ENCODE measurements at regions not wholly inside any gene's neighbourhood (a gene's known extent, or its start where the extent isn't known, plus 50 kb on each side); places are given as distances from the start of the nearest gene placed in this dataset.

GRCh38 chr13:54875111-54875510 is 1846.5 kb downstream of the OLFM4 start:
- Mint-ChIP-seq H3K4me3 (no peak overlapping the region), H3K27ac (ENCODE audit: unreplicated experiment) (no peak overlapping the region), H3K27me3 (ENCODE audit: low read depth) (no peaks in the 10 kb centered on the region), H3K36me3 (ENCODE audit: low read depth) (no peaks in the 10 kb centered on the region), H3K4me1 (no peaks in the 10 kb centered on the region), H3K9me3 (no peaks in the 10 kb centered on the region)
- TF ChIP-seq, protein P1, sequence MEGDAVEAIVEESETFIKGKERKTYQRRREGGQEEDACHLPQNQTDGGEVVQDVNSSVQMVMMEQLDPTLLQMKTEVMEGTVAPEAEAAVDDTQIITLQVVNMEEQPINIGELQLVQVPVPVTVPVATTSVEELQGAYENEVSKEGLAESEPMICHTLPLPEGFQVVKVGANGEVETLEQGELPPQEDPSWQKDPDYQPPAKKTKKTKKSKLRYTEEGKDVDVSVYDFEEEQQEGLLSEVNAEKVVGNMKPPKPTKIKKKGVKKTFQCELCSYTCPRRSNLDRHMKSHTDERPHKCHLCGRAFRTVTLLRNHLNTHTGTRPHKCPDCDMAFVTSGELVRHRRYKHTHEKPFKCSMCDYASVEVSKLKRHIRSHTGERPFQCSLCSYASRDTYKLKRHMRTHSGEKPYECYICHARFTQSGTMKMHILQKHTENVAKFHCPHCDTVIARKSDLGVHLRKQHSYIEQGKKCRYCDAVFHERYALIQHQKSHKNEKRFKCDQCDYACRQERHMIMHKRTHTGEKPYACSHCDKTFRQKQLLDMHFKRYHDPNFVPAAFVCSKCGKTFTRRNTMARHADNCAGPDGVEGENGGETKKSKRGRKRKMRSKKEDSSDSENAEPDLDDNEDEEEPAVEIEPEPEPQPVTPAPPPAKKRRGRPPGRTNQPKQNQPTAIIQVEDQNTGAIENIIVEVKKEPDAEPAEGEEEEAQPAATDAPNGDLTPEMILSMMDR (conservative IDR thresholded peaks at IDR 0.05), result no peak
- DNase-seq (ENCODE audit: low read depth, low spot score), result no peak

DNA sequence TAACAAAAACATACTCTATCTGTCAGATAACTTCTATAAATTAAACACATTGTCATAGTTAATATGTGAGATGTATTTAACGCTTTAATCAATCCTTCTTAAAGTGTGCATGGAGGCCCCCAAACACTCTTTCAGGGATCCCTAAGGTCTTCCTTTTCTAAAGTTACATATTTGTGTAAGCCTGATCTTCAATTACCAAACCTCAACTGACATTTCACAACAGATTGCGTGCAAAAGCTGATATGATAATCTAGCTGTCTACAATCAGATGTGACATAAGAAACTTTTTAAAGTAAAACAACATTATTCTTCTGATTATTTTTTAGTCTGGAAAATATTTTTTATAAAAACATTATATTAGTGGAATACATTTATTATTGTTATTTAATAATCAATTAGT is 1850.4 kb downstream of the OLFM4 start:
- no peak for DNase-seq (ENCODE audit: low read depth, low spot score)
- H3K36me3 Mint-ChIP-seq (ENCODE audit: low read depth), result no peaks in the 10 kb centered on the region
- peaks cover 4% of the 10 kb centered on the region for H3K9me3 Mint-ChIP-seq
- no peak overlapping the region for H3K27ac Mint-ChIP-seq (ENCODE audit: unreplicated experiment)
- H3K4me1 Mint-ChIP-seq, result no peaks in the 10 kb centered on the region
- H3K27me3 Mint-ChIP-seq (ENCODE audit: low read depth), result no peaks in the 10 kb centered on the region
- H3K4me3 Mint-ChIP-seq, result no peak overlapping the region
- TF ChIP-seq, protein P1 (conservative IDR thresholded peaks at IDR 0.05), result no peak

DNA sequence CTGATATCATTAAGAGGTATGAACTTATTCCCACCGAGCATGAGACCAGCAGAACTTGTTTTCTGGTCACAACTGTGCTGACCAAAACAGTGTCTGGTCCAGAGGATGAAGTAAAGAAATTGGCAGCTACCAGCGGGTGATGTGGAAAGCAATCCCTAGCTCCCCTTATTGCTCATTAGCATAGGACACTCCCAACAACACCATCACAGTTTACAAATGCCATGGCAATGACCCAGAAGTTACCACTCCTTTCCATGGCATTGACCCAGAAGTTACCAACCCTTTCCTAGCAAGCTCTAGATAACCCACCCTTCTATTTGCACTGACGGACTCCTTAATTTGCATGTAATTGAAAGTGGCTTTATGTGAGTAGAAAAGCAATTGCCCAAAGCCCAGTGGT is 1856.1 kb downstream of the OLFM4 start:
- no peaks in the 10 kb centered on the region for H3K27me3 Mint-ChIP-seq (ENCODE audit: low read depth)
- no peaks in the 10 kb centered on the region for H3K4me1 Mint-ChIP-seq
- no peak overlapping the region for H3K4me3 Mint-ChIP-seq

GRCh38 chr13:54890976-54891375 is 1862.4 kb downstream of the OLFM4 start:
- Mint-ChIP-seq H3K36me3 (ENCODE audit: low read depth) (no peaks in the 10 kb centered on the region), H3K4me1 (no peaks in the 10 kb centered on the region), H3K4me3 (no peak overlapping the region), H3K27me3 (ENCODE audit: low read depth) (no peaks in the 10 kb centered on the region), H3K27ac (ENCODE audit: unreplicated experiment) (no peak overlapping the region), H3K9me3 (peaks cover 4% of the 10 kb centered on the region)
- TF ChIP-seq, protein P1 (conservative IDR thresholded peaks at IDR 0.05), result no peak
- no peak for DNase-seq (ENCODE audit: low read depth, low spot score)

More for the DNA sequence above, 1856.1 kb downstream of the OLFM4 start:
- TF ChIP-seq, protein P1 (conservative IDR thresholded peaks at IDR 0.05), result no peak
- H3K9me3 Mint-ChIP-seq, result peaks cover 6% of the 10 kb centered on the region
- H3K36me3 Mint-ChIP-seq (ENCODE audit: low read depth), result no peaks in the 10 kb centered on the region
- no peak overlapping the region for H3K27ac Mint-ChIP-seq (ENCODE audit: unreplicated experiment)
- no peak for DNase-seq (ENCODE audit: low read depth, low spot score)

- Mint-ChIP-seq H3K4me3 (no peak overlapping the region), H3K27me3 (ENCODE audit: low read depth) (no peaks in the 10 kb centered on the region), H3K4me1 (no peaks in the 10 kb centered on the region), H3K9me3 (peaks cover 2% of the 10 kb centered on the region), H3K36me3 (ENCODE audit: low read depth) (no peaks in the 10 kb centered on the region), H3K27ac (ENCODE audit: unreplicated experiment) (no peak overlapping the region)
- TF ChIP-seq, protein P1 (conservative IDR thresholded peaks at IDR 0.05), result no peak
- DNase-seq (ENCODE audit: low read depth, low spot score), result no peak
Measured at GRCh38 chr13:54901316-54901715, 1872.7 kb downstream of the OLFM4 start.

DNA sequence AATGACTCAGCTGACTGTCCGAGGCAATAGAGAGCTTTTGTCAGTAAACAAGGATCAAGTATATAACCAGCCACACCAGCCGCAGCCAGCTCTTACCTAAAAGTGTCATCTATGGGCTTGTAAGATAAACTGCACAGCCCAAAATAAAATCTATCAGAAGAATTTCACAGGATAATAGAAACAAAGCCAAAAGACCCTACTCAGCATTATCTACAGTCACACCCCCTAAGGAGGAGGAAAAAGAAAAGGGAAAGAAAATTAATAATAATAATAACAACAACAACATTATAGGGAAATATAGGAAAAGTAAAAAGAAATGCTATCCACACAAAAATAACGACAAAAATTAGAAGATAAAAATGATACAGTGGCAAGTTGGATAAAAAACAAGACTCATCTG is 1883.8 kb downstream of the OLFM4 start:
- Mint-ChIP-seq H3K36me3 (ENCODE audit: low read depth) (no peaks in the 10 kb centered on the region), H3K9me3 (peaks cover 3% of the 10 kb centered on the region), H3K4me1 (no peaks in the 10 kb centered on the region), H3K27ac (ENCODE audit: unreplicated experiment) (no peak overlapping the region), H3K27me3 (ENCODE audit: low read depth) (no peaks in the 10 kb centered on the region), H3K4me3 (no peak overlapping the region)
- no peak for DNase-seq (ENCODE audit: low read depth, low spot score)
- TF ChIP-seq, protein P1 (conservative IDR thresholded peaks at IDR 0.05), result no peak

Measured in neural crest cell (in vitro differentiated cells).